ENCODE measurements at regions not wholly inside any gene's neighbourhood (a gene's known extent, or its start where the extent isn't known, plus 50 kb on each side); places are given as distances from the start of the nearest gene placed in this dataset.
"Not testable (repeated sequence)": the region's sequence is repeated elsewhere in the genome, so short reads cannot be mapped to it uniquely, and the experiment has no call there.

- Histone ChIP-seq H2AFZ (ENCODE audit: low read length) (no peak overlapping the region), H3K4me2 (ENCODE audit: insufficient read depth, low read length) (no peak overlapping the region), H3K27ac (ENCODE audit: low read depth, low read length) (no peak overlapping the region), H3K9me3 (ENCODE audit: low read depth, low read length) (no peaks in the 10 kb centered on the region), H3K27me3 (ENCODE audit: insufficient read depth, low read length) (no peaks in the 10 kb centered on the region), H3K4me1 (ENCODE audit: insufficient read depth, low read length) (peaks cover 18% of the 10 kb centered on the region), H4K20me1 (ENCODE audit: insufficient read depth, low read length) (peaks cover 4% of the 10 kb centered on the region), H3K36me3 (ENCODE audit: insufficient read depth, low read length) (no peaks in the 10 kb centered on the region), H3K79me2 (ENCODE audit: insufficient read depth, low read length) (no peaks in the 10 kb centered on the region), H3K4me3 (ENCODE audit: insufficient read depth, low read length) (no peak overlapping the region)
- DNase-seq (ENCODE audit: insufficient read length, low spot score, missing footprints) = no peak
- TF ChIP-seq, protein P1, sequence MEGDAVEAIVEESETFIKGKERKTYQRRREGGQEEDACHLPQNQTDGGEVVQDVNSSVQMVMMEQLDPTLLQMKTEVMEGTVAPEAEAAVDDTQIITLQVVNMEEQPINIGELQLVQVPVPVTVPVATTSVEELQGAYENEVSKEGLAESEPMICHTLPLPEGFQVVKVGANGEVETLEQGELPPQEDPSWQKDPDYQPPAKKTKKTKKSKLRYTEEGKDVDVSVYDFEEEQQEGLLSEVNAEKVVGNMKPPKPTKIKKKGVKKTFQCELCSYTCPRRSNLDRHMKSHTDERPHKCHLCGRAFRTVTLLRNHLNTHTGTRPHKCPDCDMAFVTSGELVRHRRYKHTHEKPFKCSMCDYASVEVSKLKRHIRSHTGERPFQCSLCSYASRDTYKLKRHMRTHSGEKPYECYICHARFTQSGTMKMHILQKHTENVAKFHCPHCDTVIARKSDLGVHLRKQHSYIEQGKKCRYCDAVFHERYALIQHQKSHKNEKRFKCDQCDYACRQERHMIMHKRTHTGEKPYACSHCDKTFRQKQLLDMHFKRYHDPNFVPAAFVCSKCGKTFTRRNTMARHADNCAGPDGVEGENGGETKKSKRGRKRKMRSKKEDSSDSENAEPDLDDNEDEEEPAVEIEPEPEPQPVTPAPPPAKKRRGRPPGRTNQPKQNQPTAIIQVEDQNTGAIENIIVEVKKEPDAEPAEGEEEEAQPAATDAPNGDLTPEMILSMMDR (IDR thresholded peaks at IDR 0.05; ENCODE audit: extremely low read depth, low read depth, low read length) = no peak
Measured at GRCh38 chr7:149683181-149683580, 90.2 kb downstream of the ZNF467 start.

GRCh38 chr7:149682038-149682437 lies 91.3 kb downstream of the ZNF467 start:
- H3K4me2 ChIP-seq (ENCODE audit: insufficient read depth, low read length) = no peak overlapping the region
- no peaks in the 10 kb centered on the region for H3K36me3 ChIP-seq (ENCODE audit: insufficient read depth, low read length)
- H3K79me2 ChIP-seq (ENCODE audit: insufficient read depth, low read length) = no peaks in the 10 kb centered on the region
- TF ChIP-seq, protein P1 (IDR thresholded peaks at IDR 0.05; ENCODE audit: extremely low read depth, low read depth, low read length) = no peak
- peaks cover 4% of the 10 kb centered on the region for H4K20me1 ChIP-seq (ENCODE audit: insufficient read depth, low read length)
- no peak overlapping the region for H2AFZ ChIP-seq (ENCODE audit: low read length)
- H3K4me1 ChIP-seq (ENCODE audit: insufficient read depth, low read length) = peaks cover 18% of the 10 kb centered on the region
- H3K27me3 ChIP-seq (ENCODE audit: insufficient read depth, low read length) = no peaks in the 10 kb centered on the region
- no peak for DNase-seq (ENCODE audit: insufficient read length, low spot score, missing footprints)
- H3K9me3 ChIP-seq (ENCODE audit: low read depth, low read length) = no peaks in the 10 kb centered on the region
- no peak overlapping the region for H3K27ac ChIP-seq (ENCODE audit: low read depth, low read length)
- no peak overlapping the region for H3K4me3 ChIP-seq (ENCODE audit: insufficient read depth, low read length)

DNA sequence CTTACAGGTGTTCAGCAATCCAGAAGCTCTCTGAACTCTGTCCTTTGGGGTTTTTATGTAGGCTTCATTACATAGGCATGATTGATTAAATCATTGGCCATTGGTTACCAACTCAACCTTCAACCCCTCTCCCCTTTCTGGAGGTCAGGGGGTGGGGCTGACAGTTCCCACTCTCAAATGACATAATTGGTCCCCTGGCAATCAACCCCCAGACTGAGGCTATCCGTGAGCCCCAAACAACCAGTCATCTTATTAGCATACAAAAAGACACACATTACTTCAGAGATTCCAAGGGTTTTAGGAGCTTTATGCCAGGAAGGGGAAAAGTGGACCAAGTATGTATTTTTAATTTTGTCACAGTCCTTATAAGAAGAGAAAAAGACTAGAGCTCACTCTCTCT lies 92.1 kb downstream of the ZNF467 start:
- no peak overlapping the region for H3K27ac ChIP-seq (ENCODE audit: low read depth, low read length)
- H3K27me3 ChIP-seq (ENCODE audit: insufficient read depth, low read length) = no peaks in the 10 kb centered on the region
- DNase-seq (ENCODE audit: insufficient read length, low spot score, missing footprints) = no peak
- no peak overlapping the region for H2AFZ ChIP-seq (ENCODE audit: low read length)
- TF ChIP-seq, protein P1 (IDR thresholded peaks at IDR 0.05; ENCODE audit: extremely low read depth, low read depth, low read length) = no peak
- H3K36me3 ChIP-seq (ENCODE audit: insufficient read depth, low read length) = no peaks in the 10 kb centered on the region
- H3K4me2 ChIP-seq (ENCODE audit: insufficient read depth, low read length) = no peak overlapping the region
- peaks cover 14% of the 10 kb centered on the region for H3K4me1 ChIP-seq (ENCODE audit: insufficient read depth, low read length)
- H3K9me3 ChIP-seq (ENCODE audit: low read depth, low read length) = no peaks in the 10 kb centered on the region
- peaks cover 4% of the 10 kb centered on the region for H4K20me1 ChIP-seq (ENCODE audit: insufficient read depth, low read length)
- H3K79me2 ChIP-seq (ENCODE audit: insufficient read depth, low read length) = no peaks in the 10 kb centered on the region
- H3K4me3 ChIP-seq (ENCODE audit: insufficient read depth, low read length) = no peak overlapping the region

- Histone ChIP-seq H3K27me3 (ENCODE audit: insufficient read depth, low read length) (no peaks in the 10 kb centered on the region), H3K27ac (ENCODE audit: low read depth, low read length) (no peak overlapping the region), H2AFZ (ENCODE audit: low read length) (no peak overlapping the region), H3K79me2 (ENCODE audit: insufficient read depth, low read length) (no peaks in the 10 kb centered on the region), H3K4me3 (ENCODE audit: insufficient read depth, low read length) (no peak overlapping the region), H3K9me3 (ENCODE audit: low read depth, low read length) (no peaks in the 10 kb centered on the region), H4K20me1 (ENCODE audit: insufficient read depth, low read length) (no peaks in the 10 kb centered on the region), H3K36me3 (ENCODE audit: insufficient read depth, low read length) (no peaks in the 10 kb centered on the region), H3K4me1 (ENCODE audit: insufficient read depth, low read length) (peaks cover 6% of the 10 kb centered on the region), H3K4me2 (ENCODE audit: insufficient read depth, low read length) (peak overlapping the region; percentile 26)
- TF ChIP-seq, protein P1 (IDR thresholded peaks at IDR 0.05; ENCODE audit: extremely low read depth, low read depth, low read length) = no peak
- no peak for DNase-seq (ENCODE audit: insufficient read length, low spot score, missing footprints)
Measured at GRCh38 chr7:149680331-149681025, 92.9 kb downstream of the ZNF467 start.

DNA sequence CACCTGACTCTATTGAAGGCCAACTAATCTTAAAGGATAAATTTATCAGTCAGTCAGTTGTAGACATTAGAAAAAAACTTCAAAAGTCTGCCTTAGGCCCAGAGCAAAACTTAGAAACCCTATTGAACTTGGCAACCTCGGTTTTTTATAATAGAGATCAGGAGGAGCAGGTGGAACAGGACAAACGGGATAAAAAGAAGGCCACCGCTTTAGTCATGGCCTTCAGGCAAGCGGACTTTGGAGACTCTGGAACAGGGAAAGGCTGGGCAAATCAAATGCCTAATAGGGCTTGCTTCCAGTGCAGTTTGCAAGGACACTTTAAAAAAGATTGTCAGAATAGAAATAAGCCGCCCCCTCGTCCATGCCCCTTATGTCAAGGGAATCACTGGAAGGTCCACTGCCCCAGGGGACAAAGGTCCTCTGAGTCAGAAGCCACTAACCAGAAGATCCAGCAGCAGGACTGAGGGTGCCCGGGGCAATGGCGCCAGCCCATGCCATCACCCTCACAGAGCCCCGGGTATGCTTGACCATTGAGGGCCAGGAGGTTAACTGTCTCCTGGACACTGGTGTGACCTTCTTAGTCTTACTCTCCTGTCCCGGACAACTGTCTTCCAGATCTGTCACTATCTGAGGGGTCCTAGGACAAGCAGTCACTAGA lies 98.5 kb downstream of the ZNF467 start:
- H3K4me1 ChIP-seq (ENCODE audit: insufficient read depth, low read length); H3K9me3 ChIP-seq (ENCODE audit: low read depth, low read length); H4K20me1 ChIP-seq (ENCODE audit: insufficient read depth, low read length); DNase-seq (ENCODE audit: insufficient read length, low spot score, missing footprints); H3K4me3 ChIP-seq (ENCODE audit: insufficient read depth, low read length); H3K4me2 ChIP-seq (ENCODE audit: insufficient read depth, low read length); H2AFZ ChIP-seq (ENCODE audit: low read length); H3K79me2 ChIP-seq (ENCODE audit: insufficient read depth, low read length); H3K27ac ChIP-seq (ENCODE audit: low read depth, low read length); H3K27me3 ChIP-seq (ENCODE audit: insufficient read depth, low read length); H3K36me3 ChIP-seq (ENCODE audit: insufficient read depth, low read length): not testable (repeated sequence)

Data from osteoblast (primary cell).